ENCODE measurements at regions not wholly inside any gene's neighbourhood (a gene's known extent, or its start where the extent isn't known, plus 50 kb on each side); places are given as distances from the start of the nearest gene placed in this dataset.
A peak's percentile ranks its signal among the peaks of the same experiment; 100 is the strongest.

DNA sequence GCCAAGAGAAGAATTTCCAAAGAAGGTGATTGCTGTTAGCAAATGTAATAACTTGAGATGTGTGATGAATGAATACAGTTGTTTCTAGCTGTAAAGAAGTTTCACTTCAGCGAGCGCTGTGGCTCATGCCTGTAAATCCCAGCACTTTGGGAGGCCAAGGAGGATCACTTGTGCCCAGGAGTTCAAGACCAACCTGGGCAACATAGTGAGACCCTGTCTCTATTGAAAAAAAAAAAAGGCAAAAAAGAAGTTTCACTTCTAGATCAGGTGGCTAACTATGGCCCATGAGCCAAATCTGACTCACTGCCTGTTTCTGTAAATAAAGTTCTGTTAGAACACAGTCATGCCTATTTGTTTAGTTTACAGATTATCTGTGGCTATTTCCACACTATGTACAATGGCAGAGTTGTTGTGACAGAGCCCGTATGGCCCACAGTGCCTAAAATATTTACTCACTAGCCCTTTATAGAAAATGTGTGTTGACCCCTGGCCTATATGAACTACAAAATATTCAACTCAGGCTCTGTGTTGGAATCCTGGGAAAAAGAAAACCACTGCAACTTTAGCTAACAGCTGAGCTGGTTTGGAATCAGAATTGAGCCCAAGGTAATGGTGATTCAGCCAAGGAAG, 54.1 kb upstream of the PRPS1 start:
- H3K27me3 ChIP-seq (replicated peaks; ENCODE audit: control insufficient read depth, insufficient read depth, low read length): peaks cover 3% of the 10 kb centered on the region
- peaks cover 28% of the 10 kb centered on the region for H3K4me1 ChIP-seq (ENCODE audit: control insufficient read depth, insufficient read depth, low read length)
- H3K36me3 ChIP-seq (ENCODE audit: control insufficient read depth, insufficient read depth, low read length, severe bottlenecking): no peaks in the 10 kb centered on the region
- H3K4me3 ChIP-seq (ENCODE audit: low read length): no peak overlapping the region
- H3K9ac ChIP-seq (ENCODE audit: low read length): no peak overlapping the region
- H3K9me3 ChIP-seq (ENCODE audit: control insufficient read depth, low read length): peaks cover 6% of the 10 kb centered on the region
- DNase-seq (ENCODE audit: low read depth): peak; percentile 60

GRCh38 chrX:107574711-107575110, 53.6 kb upstream of the PRPS1 start:
- DNase-seq (ENCODE audit: low read depth): peak; percentile 35
- H3K9ac ChIP-seq (ENCODE audit: low read length): no peak overlapping the region
- H3K9me3 ChIP-seq (ENCODE audit: control insufficient read depth, low read length): peaks cover 6% of the 10 kb centered on the region
- H3K36me3 ChIP-seq (ENCODE audit: control insufficient read depth, insufficient read depth, low read length, severe bottlenecking): no peaks in the 10 kb centered on the region
- H3K4me1 ChIP-seq (ENCODE audit: control insufficient read depth, insufficient read depth, low read length): peaks cover 28% of the 10 kb centered on the region
- H3K27me3 ChIP-seq (replicated peaks; ENCODE audit: control insufficient read depth, insufficient read depth, low read length): peaks cover 3% of the 10 kb centered on the region
- no peak overlapping the region for H3K4me3 ChIP-seq (ENCODE audit: low read length)

DNA sequence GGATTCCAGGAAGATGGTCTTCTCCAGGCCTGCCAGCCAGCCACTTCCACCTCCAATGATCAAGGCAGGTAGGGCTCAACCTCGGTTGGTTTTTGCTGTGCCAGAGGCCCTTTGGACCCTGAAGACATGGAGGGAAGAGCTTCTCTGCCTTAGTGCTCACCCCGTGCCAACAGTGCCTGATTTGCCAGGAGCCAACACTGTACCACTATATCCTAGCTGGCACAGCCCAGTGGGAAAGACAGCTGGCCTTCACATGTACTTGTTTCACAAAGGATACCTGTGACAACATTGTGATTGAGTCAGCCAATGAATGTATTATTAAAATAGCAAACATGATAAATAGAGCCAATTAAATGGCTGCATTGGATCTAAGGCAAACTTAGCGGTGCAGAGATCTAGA, 51.9 kb upstream of the PRPS1 start:
- H3K4me1 ChIP-seq (ENCODE audit: control insufficient read depth, insufficient read depth, low read length): peaks cover 19% of the 10 kb centered on the region

GRCh38 chrX:107576841-107577240, 51.5 kb upstream of the PRPS1 start:
- H3K9me3 ChIP-seq (ENCODE audit: control insufficient read depth, low read length): peaks cover 5% of the 10 kb centered on the region
- peaks cover 17% of the 10 kb centered on the region for H3K4me1 ChIP-seq (ENCODE audit: control insufficient read depth, insufficient read depth, low read length)
- DNase-seq (ENCODE audit: low read depth): no peak
- no peaks in the 10 kb centered on the region for H3K36me3 ChIP-seq (ENCODE audit: control insufficient read depth, insufficient read depth, low read length, severe bottlenecking)
- no peaks in the 10 kb centered on the region for H3K27me3 ChIP-seq (replicated peaks; ENCODE audit: control insufficient read depth, insufficient read depth, low read length)
- no peak overlapping the region for H3K4me3 ChIP-seq (ENCODE audit: low read length)
- no peak overlapping the region for H3K9ac ChIP-seq (ENCODE audit: low read length)

More for the DNA sequence above, 51.9 kb upstream of the PRPS1 start:
- no peaks in the 10 kb centered on the region for H3K36me3 ChIP-seq (ENCODE audit: control insufficient read depth, insufficient read depth, low read length, severe bottlenecking)
- DNase-seq (ENCODE audit: low read depth): no peak
- no peaks in the 10 kb centered on the region for H3K27me3 ChIP-seq (replicated peaks; ENCODE audit: control insufficient read depth, insufficient read depth, low read length)
- H3K9ac ChIP-seq (ENCODE audit: low read length): no peak overlapping the region
- peaks cover 6% of the 10 kb centered on the region for H3K9me3 ChIP-seq (ENCODE audit: control insufficient read depth, low read length)
- no peak overlapping the region for H3K4me3 ChIP-seq (ENCODE audit: low read length)

- no peak for DNase-seq (ENCODE audit: low read depth)
- Histone ChIP-seq H3K4me1 (ENCODE audit: control insufficient read depth, insufficient read depth, low read length) (peaks cover 13% of the 10 kb centered on the region), H3K36me3 (ENCODE audit: control insufficient read depth, insufficient read depth, low read length, severe bottlenecking) (no peaks in the 10 kb centered on the region), H3K9me3 (ENCODE audit: control insufficient read depth, low read length) (peaks cover 4% of the 10 kb centered on the region), H3K4me3 (ENCODE audit: low read length) (no peak overlapping the region), H3K27me3 (replicated peaks; ENCODE audit: control insufficient read depth, insufficient read depth, low read length) (no peaks in the 10 kb centered on the region), H3K9ac (ENCODE audit: low read length) (no peak overlapping the region)
Observed at GRCh38 chrX:107577933-107578332, 50.4 kb upstream of the PRPS1 start.

All from adipocyte (in vitro differentiated cells).